NCI-H2107 treated with DMSO at 0.1 percent for 48 hours (cell line): ENCODE measurements at regions not wholly inside any gene's neighbourhood (a gene's known extent, or its start where the extent isn't known, plus 50 kb on each side); places are given as distances from the start of the nearest gene placed in this dataset.

ENCODE experiments used
- DNase-seq: peaks from one replicate; lab custom pipeline; 2025; ENCODE audit not compliant: unreplicated experiment; lab: John Stamatoyannopoulos, UW

DNA sequence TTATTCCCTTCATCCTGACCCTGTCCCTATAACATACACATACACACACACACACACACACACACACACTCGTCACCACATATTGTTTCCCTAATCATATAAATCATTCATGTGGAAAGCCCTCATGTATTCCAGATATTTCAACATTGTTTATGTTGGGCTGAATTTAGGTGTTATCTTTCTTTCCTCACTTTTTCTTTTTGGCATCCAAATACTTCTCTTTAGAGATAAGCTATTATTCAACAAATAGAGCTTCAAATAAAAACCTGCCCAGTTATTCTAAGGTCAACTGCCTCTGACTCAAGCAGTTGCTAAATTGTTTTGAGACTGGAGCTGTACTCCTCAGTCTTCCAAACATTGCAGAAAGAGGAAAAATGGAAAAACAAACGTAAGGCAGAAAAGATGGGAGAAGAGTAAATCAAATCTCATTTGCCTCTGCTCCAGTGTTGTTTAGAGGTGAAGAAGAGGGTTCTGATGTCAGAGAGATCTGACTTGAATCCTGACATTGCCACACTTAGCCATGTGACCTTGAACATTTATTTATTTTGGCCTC is 215.7 kb downstream of the GAS1 start:
- DNase-seq = no peak

DNA sequence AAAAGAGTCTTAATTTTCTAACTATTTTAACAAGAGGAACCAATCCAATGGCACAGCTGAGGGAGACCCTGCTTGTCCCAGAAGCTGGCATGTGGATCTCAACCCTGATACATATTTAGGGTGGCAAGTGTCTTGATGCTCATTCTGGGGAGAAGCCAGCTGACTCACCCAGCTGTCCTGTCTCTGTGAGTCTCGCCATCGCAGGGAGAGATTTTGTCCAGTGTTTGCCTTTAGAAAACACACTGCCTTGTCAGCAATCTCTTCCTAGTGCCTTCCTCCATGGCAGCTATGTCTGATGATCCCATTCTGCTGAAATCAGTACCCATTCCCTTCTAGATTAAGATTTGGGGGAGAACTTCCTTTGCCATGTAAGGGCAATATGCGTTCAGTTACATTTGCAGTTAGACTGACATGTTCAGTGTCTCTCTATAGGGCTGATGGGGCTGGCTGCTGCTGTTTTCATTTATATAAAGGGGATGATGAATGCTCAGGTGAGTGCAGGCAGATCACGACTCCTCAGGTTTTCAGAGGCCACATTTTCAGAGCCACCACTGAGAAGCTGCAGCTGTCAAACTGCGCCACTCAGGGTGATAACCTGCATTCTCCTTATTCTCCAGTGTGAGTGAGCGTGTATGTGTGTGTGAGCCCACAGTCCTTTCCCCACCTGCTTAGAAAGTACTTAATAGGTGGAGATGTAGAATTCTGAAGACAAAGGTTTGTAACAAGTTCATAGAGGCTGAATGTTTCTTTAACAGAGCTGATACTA is 217.0 kb downstream of the GAS1 start:
- no peak for DNase-seq

DNA sequence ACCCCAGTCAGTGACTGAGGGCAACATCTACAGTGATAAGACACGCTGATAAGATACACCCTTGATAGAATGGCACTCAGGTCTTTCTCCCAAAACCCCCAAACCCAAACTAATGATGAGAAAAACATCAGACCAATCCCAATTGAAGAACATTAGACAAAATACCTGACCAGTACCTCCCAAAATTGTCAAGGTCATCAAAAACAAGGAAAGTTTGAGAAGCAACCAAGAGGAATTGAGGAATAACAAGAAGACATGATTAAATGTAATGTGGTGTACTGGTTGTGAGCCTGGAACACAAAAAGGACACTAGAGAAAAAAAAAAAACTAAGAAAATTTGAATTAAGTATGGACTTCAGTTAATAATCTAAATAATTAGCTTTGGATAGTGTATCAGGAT is 222.8 kb downstream of the GAS1 start:
- DNase-seq = no peak

DNA sequence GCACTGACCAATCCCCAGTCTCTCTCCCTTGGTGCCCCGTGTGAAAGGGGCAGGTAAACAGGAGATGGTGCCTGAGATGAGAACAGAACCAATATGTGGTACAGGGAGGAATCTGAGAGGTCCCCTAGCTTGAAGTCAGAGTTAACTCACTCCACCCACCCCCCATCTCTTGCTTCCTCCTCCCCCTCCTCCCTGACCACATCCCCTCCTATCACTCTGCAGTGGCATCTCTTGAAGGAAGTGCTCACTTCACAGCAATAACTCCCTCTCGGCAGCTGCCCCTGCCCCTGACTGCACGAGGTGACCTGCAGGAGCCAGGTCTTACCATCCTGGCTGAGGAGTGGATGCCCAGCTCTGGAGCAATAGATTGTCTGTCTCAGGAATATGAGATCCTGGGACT is 224.0 kb downstream of the GAS1 start:
- no peak for DNase-seq

DNA sequence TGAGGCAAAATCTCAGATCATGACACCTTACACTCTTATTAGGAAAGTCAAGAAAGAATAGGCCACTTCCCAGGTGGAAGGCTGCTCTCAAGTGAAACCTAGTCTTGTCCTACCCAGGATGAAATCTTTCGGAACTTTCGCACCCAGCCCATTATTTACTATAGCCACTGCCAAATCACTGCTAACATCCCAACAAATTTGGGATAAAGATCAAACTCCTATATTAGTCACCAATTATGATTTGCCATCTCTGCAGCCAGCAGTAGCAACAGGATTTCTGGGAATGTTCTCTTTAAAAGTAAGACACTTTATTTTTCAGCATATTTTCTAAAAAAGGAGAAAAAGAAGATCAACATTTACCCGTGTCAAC is 224.6 kb downstream of the GAS1 start:
- no peak for DNase-seq

DNA sequence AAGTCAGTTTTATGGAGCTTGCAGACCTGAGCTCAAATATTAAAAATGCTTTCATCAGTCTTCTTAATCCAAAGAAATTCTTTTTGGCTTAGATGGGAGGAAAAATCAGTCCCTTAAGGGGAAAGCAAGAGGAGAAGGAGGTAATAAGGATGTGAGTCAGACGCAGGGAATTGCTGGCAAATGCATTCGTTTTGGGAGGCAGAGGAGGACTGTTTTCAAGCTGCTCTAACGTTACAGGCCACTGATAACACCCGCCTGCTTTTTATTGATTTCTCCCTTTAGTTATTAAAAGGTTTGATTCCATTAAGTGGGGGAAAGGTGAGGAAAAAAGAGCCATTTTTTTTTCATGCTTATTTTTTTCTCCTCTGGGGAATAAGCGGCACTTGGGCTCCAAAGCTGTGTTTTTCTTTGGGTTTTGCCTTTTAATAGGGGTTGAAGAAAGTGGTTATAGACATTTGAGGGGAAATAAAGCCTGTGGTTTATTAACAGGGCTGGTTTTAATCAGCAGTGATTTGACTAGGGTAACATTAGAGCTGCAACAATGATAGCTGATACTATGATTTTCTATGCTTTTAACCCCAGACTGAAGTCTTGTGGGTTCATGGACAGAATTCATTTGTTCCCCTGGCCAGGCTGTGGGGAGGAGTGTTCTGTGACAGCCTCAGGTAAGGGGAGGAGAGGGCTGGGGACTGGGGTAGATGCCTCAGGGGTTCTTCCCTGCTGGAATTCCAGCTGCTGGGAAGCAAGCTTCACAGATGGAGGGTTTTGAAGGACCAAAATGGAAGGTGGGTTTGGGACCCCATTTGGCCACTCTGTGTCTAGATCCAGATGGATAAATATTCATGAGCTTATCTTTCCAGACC is 225.2 kb downstream of the GAS1 start:
- no peak for DNase-seq

DNA sequence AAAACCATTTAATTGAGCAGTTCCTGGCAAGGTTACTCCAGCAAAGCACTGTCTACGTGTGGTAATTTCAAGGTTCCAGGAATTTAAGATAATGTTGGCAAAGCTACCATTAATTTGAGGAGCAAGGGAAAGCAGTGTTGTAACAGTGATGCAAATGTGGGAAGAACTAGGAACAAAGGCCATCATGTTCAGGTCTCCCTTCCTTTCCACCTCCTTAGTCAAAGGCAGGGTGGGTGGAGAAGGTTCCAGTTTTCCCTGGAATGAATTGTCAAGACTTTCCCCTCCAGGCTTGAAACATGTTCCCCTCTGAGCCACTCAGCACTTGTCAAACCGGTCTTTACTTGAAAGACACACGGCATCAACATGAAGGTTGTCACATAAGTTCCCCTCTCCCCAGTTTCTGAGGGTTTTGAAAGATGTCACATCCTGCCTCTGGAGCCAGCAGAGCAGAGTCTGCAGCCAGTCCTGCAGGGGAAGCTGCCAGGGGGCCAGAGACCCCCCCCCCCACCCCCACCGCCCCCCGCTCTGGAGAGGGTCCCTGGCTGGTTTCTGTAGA is 226.0 kb downstream of the GAS1 start:
- DNase-seq = no peak

DNA sequence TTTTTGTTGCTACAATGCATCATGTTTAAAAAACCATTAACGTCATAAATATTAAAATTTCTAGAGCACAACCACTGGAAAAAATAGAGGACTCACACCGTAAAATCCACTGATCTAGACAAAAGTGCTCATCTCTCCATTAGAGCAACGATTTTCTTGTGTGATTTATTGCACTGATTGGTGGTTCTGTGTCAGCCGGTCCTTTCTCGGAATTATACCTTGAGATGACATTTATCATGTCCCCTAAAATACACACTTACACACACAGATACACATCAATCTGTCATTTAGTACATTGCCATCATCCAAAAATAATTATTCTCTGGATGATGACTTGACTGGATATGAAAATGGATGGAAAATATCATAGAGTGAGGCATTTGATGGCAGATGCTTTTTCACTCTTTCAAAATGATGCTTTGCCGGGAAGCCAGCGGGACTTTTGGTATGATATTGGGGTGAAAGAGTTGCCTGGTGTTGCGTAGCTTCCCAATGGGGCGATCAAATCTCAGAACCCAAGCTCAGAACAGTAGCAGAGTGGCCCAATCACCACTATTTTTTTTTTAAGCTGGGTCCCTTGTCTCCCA is 226.6 kb downstream of the GAS1 start:
- no peak for DNase-seq

DNA sequence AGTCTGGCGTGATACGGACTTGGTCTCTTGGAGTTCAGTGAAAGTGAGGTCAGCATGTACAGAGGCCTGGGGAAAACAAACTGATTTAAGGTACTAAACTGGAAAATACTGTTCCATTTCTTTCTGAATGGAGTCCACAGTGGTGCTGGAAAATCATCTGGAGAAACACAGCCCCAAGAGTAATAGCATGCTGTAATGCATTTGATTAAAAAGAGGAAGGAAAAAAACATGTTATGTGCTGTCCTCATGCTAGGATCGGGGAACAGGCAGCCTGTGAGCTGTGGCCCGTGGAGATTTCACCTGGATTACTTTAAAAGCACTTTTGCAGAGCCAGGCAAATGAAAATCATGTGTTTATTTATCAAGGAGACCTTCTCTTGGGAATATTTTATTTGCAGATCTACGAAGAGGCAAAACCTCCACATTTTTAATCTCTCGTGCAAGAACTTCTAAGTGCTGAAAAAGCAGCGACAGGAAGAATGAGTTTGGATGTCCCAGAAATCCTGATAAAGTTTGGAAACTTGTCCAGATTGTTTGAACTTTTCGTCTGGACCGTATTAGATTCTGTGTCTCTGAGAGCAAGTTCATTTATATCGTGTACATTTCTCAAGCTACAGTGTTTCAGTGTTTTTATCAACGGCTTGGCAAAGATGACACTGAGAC is 228.8 kb downstream of the GAS1 start:
- DNase-seq = no peak

DNA sequence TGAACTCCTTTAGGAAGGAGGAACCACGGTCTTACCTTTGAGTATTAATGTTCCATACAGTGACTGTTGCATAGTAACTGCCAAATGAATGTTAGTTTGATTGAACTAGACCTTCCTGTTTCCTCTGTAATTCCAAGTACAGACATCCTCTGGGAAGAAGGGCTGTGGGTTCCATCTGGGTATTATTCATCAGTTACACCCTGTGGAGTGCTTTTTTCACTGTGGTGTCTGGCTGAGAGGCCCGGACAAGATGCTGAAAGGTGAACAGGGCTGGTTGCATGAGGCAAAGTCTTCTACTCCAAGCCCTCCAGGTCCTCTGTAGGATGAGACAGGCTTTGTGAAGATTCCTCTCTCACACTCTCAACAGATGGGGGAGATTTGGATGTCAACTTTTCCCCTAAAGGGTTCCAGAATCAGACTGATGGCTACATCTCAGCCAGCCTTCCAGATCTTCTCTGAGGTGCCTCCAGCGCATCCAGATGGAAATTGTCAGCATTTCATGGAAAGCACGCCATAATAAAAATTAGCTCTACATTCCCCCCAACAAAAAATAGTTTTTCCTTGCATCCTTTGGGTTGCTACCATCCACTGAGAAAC is 230.9 kb downstream of the GAS1 start:
- no peak for DNase-seq

DNA sequence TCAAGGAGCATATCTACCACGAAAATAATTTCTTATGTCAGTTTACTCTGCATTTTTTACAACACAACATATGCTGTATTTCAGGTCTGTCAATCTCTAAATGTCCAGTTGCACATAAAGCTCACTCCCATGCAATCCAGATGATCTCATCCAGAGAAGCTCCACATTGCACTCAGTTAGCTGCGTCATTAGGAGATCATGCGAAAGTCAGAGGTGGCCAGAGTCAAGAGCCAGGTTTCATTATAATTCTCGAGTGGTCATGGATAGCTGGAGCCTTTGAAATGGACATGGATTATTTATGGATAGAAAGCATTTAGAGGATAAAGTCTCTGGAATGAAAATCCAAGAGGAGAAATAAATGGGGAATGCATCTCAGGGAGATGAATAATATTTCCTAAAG is 232.3 kb downstream of the GAS1 start:
- no peak for DNase-seq

DNA sequence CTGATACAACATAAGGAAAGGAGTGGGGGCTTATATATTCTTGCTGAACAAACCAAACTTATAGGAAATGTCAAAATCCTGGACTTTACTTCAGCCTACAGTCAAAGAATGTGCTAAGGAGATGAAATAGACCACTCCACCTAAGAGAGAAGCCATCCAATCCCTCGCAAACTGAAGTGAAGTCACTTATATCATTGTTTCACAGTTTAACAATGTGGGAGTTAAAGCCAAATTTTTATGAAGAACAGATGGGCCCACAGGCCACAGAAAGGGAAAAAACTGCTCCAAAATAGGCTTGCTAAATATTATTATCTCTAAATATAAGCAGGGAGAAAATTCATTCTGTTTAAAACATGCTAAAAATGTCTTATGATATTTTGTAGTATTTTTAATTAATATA is 233.3 kb downstream of the GAS1 start:
- no peak for DNase-seq

DNA sequence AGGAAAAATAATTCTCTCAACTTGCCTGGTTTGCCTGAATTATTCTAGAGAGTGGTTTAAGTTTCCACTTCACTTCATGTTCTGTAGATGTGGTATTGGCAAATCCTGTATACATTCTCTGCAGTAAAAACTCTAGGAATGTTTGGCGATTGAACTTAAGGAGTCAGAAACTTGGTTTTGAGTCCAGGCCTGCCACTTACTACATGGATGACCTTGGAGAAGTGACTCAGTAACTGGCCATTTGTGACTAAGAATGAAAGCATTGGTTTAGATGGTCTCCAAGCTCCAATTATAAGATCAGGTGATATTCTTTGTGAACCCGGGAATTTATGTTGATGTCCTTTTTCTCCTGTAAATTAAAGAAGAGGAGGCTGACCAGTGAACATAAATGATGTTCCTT is 233.8 kb downstream of the GAS1 start:
- no peak for DNase-seq

DNA sequence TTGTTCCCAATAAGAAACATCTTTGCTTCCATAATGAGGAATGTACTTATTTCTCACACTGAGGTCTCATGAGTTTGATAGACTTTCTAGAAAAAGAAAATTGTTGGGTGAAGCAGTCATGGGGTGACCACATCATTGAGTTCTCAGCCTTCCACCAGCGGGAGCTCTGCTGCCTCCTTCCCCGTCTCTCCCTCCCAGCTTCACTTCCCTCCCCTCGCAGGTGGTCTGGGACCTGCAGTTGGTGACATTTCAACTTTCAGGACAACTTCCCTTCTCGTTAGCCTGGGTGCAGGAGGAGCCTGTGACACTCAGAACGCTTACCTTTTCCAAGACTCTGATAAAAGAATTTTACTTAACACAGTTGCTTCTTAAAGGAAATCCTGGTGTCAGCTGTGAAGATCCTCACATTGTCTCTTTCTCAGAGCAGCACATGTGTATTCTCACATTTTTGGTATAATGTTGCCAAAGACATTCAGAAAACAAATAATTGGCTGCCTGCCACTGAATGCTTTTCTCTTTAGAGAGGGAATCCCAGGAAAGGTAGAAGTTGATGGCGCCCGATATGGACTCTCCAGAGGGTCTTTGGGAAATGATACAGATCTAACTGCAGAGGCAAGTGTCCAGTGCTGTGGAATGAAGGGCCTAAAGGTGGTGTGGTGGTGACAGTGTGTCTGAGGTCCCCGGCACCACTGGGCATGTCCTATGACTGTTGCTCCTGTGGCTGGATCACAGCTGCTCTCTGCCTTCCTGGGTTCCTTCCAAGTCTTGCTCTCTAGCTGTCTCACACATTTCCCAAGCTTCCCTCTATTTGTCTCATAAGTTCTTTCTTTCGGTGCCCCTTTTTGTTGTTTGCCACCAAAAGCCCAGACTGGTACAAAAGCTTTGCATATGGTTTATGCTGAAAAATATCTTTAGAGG is 238.1 kb downstream of the GAS1 start:
- no peak for DNase-seq

DNA sequence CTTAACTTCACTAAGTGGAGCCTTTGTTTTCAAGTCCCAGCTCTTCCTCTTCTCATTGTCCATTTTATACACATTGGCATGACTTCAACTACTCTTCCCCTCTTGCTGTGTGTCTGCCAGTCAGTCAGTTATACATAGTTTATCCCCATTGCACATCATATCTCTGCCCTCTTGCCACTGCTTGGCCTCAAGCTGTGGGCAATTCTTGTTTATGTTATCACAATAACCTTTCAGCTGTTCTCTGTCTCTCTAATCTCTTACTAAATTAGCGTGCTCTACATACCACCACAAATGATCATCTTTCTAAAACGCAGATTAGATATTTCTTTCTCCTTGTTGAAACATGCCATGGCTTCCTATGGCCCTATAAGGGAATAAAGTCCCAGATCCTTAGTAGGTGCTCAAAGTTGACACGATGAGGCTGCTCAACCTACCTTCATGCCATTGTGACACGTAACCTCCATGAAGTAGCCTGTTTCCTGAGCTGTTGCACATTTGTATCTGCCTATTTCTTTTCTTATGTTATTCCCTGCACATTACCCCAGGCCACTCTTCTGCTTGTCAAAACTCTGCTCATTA is 239.3 kb downstream of the GAS1 start:
- DNase-seq = no peak

DNA sequence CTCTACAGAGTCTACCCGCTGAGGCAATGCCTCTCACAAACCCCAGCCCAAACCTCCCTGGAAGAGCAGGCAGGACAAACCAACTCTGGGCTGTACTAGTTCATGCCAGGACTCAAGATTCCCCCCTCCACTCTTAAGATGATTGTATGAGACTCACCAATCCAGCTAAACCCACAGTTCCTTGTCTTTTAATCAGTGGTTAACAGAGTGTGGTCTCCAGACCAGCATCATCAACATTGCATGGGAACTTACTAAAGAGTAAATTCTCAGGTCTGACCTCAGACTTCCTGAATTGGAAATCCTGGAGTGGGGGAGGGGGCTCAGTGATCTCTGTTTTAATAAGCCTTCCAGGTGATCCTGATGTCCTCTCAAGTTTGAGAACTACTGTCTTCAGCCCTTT is 240.9 kb downstream of the GAS1 start:
- DNase-seq = no peak

DNA sequence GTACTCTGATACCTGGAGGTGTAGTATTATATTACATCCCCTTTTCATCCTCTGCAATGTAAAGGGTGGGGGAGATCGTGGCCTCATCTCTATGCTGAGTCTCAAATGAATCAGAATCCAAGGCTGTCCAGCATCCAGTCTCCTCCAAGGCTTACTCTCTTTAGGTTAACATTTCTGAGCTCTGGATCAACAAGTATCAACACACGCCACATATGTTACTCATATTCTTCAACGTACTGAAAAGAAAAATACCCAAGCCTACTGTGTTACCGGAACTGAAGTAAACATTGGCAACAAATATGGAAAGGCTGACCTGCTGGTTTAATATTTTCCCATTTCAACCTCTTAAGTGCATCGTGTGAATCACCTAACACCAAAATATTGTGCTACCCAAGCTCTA is 241.8 kb downstream of the GAS1 start:
- no peak for DNase-seq

DNA sequence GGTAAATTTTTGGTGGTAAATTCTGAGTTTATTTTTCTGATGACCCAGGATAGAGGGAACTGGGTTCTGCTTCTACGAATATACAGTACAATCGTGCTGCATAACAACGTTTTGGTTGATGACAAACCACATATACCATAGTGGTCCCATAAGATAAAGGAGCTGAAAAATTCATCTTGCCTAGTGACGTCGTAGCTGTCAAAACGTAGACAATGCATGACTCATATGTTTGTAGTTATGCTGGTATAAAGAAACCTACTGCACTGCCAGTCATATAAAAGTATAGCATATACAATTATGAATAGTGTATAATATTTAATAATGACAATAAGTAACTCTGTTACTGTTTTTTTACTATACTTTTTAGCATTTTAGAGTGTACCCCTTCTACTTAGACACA is 244.0 kb downstream of the GAS1 start:
- no peak for DNase-seq

DNA sequence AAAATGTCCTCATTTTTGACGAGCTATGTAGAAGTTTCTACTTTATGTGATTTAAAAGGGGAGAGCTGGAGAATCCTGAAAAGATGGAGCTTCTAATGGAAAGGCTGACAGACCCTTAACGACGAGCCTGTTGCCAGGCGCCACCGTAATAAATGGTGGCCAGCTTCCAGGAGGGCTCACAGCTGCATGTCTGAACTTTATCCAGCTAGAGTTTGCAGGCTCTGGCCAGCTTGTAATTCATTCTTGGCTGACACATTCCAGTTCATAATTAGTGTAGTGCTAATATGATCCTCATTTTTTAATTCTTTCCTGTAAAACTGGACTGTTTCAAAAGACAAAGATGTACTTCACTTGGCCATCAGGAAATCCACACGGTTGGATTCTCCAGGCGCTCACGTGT is 246.7 kb downstream of the GAS1 start:
- DNase-seq = no peak
